GM23248 (cell line): ENCODE measurements at regions not wholly inside any gene's neighbourhood (a gene's known extent, or its start where the extent isn't known, plus 50 kb on each side); places are given as distances from the start of the nearest gene placed in this dataset.

Source experiments
- EZH2 ChIP-seq: fragments of 200-600 bp; sonication (generic); IDR thresholded peaks from 2 replicates; pipeline ENCODE4 v1.6.1; 2018; ENCODE audit warnings: antibody characterized with exemption, mild to moderate bottlenecking; ENCODE audit not compliant: insufficient read depth, poor library complexity, severe bottlenecking
- EZH2phosphoT487 ChIP-seq: fragments of 200-600 bp; sonication (generic); IDR thresholded peaks from 2 replicates; pipeline ENCODE4 v1.6.1; 2018; ENCODE audit warnings: antibody characterized with exemption, moderate library complexity, mild to moderate bottlenecking, low read depth; ENCODE audit not compliant: insufficient read depth

GRCh38 chr2:138831154-138831553 is 51.0 kb upstream of the NXPH2 start:
- TF ChIP-seq EZH2 (no peak), EZH2phosphoT487 (no peak)
